ENCODE measurements at regions not wholly inside any gene's neighbourhood (a gene's known extent, or its start where the extent isn't known, plus 50 kb on each side); places are given as distances from the start of the nearest gene placed in this dataset.

GRCh38 chr5:110366716-110367115 is 359.8 kb downstream of the TMEM232 start:
- TF ChIP-seq CTCF (IDR thresholded peaks at IDR 0.05), result no peak
- TF ChIP-seq EZH2 (IDR thresholded peaks at IDR 0.05), result no peak
- no peak for TF ChIP-seq EZH2phosphoT487 (IDR thresholded peaks at IDR 0.05)

All from neural progenitor cell (in vitro differentiated cells).